ENCODE measurements at regions not wholly inside any gene's neighbourhood (a gene's known extent, or its start where the extent isn't known, plus 50 kb on each side); places are given as distances from the start of the nearest gene placed in this dataset.
"Not testable (repeated sequence)": the region's sequence is repeated elsewhere in the genome, so short reads cannot be mapped to it uniquely, and the experiment has no call there.

DNA sequence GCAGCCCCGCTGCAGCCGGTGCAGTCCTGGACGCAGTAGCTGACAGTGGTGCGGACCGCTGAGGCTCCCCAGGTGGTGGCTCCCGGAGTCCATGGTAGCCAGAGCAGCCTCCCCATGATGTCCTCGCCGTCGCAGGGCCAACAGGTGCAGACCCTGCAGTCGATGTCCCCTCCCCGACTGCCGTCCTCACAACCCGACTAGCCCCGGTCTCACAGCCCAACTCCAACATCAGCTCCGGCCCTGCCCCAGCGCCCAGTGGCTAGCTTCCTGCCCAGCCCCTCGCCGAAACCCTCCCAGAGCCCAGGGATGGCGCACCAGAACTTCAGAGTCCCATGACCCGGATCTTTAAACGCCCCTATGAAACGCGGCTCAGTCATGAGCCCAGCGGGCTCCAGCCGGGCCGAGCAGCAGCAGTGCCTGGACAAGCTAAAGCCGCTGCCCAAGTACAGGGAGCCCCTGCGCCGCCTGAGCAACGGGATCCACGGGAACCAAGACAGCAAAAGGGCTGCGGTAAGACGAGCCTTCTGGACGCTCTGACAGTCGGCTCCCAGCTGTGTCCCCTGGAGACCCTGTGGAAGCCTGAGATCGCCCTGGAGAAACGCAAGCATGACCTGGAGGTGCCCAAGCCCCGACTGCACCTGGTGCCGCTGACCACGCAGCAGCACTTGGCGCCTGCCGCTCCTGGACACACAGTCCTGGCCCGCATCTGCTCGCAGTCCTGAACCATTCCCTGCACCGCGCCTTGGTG, 53.8 kb upstream of the TUBA3E start:
- no peak for DNase-seq (ENCODE audit: extremely low read depth, low read depth)

DNA sequence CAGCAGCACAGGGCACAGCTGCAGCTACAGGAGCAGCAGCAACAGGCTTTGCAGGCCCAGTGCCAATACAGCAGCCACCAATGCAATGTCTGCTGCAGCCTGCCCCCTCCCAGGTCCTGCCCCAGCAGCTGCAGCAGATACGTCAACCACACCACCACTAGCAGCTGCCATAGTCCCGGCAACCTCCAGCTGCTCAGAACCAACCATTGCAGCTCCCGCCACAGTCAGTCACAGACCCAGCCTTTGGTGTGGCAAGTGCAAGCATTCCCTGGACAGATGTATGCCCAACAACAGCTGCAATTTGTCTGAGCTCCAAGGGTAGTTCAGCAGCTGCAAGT, 53.3 kb upstream of the TUBA3E start:
- no peak for DNase-seq (ENCODE audit: extremely low read depth, low read depth)

GRCh38 chr2:130248355-130248754, 50.1 kb upstream of the TUBA3E start:
- not testable (repeated sequence) for DNase-seq (ENCODE audit: extremely low read depth, low read depth)

All from NCI-H460 (cell line).